ENCODE measurements at regions not wholly inside any gene's neighbourhood (a gene's known extent, or its start where the extent isn't known, plus 50 kb on each side); places are given as distances from the start of the nearest gene placed in this dataset.

DNA sequence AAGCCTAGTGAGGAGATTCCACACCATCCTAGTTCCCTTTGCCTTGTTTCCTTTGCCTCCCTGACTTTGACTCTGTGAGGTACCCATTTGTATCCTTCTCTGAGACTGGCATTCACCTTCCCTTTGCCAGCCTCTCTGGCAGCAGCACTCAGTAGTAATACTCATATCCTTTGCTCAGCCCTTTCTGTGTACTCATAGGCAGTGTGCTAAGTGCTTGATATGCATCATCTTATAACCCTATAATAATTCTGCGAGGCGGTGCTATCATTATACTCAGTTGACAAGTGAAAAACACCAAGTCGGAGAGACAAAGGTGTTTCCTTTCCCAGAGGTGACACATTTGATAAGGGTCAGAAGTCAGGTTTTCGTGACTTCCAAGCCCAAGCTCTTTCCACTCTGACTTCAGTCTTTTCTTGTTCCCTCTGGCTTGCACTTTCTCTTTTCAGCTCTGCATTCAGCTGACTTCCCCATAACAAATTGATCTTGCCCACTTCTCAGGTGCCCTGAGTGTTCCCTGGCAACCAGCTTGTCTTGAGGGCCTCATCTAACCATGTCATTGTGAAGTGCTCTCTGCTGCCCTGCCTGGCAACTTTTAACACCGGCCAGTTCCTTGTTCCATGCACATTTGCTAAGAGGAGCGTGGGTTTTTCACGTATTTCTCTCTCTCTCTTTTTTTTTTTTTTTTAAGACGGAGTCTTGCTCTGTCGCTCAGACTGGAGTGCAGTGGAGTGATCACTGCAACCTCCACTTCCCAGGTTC, 94.5 kb upstream of the UPP2 start:
- DNase-seq, result peak; percentile 5

DNA sequence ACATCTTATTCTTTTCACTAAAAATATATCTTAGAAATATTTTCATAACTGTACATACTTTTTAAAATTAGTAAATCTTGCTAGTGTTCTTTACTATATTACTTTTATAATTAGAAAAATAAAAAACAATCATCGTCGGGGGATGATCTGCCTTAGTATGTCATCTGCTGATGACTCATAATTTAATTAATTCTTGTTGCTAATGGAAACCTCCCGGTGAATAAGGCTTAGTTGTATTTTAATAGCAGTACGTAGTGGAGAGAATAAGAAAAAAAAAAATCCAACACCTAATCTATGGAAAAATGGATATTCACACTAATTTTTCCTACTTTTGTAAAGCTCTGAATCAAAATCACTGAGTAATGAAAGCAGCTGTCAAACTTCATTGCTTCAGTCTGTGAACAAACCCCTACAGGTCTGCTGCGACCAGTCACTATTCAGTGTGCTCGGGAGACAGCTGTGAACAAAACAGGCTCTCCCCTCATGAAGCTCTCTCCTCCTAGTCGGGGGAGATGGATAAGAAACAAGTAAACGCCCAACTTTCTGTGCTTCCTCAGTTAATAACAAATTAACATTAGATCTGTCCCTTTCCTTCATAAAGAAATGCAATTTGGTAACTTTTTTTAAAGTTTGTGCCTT, 97.4 kb upstream of the UPP2 start:
- no peak for DNase-seq

GRCh38 chr2:158002079-158002478, 99.6 kb upstream of the UPP2 start:
- DNase-seq, result no peak

- no peak for DNase-seq
Observed at GRCh38 chr2:157996799-157997198, 104.9 kb upstream of the UPP2 start.

DNA sequence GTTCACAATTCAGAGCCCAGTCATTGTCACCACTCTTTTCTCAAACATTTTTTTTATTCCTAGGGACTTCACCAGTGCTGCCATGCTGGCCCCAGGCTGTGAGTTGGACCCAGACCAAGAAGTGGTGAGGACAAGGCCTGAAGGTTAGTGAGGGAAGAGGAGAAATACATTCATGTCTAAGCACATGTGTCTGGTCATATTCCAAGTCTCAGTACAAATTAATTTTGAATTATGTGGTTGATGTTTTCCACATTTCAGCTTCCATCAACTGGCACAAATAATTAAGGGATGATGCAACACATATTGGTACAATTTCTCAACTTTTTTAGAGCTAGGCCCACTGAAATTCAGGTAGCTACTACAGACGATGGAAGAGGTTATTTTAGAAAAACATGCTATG, 106.6 kb upstream of the UPP2 start:
- no peak for DNase-seq

DNA sequence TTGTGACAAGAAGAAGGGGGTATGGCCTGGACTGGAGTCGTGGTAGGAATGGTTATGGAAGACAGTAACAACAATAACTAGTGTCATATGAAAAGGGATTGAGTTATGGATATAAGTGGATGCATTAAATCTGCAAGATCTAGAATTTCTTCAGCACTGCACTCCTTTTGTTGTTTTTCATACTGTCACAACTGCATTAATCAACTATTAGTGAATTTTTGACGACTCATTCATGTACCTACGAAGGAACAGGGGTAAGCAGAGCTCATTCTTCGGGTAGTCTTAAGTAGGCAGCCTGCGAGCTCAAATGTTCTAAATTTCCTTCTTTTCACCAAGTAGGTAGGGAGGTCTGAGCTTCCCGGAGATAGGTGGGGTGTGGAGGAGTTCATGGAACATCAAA, 109.7 kb upstream of the UPP2 start:
- no peak for DNase-seq

GRCh38 chr2:157990173-157990572, 111.5 kb upstream of the UPP2 start:
- no peak for DNase-seq

- DNase-seq, result no peak
Observed at GRCh38 chr2:157989227-157989626, 112.4 kb upstream of the UPP2 start.

GRCh38 chr2:157986761-157987160, 110.6 kb upstream of the ACVR1 start:
- no peak for DNase-seq

GRCh38 chr2:157984866-157985265, 108.7 kb upstream of the ACVR1 start:
- DNase-seq, result no peak

DNA sequence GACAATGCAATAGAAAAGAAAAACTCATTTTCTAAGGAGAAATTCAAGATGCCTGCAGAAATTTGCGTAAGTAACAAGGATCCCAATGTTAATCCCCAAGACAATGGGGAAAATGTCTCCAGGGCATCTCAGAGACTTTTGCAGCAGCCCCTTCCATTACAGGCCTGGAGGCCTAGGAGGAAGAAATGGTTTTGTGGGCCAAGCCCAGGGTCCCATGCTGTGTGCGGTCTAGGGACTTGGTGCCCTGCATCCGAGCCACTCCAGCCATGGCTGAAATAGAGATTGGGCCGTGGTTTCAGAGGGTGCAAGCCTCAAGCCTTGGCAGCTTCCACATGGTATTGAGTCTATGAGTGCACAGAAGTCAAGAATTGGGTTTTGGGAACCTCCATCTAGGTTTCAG, 103.9 kb upstream of the ACVR1 start:
- DNase-seq, result no peak

DNA sequence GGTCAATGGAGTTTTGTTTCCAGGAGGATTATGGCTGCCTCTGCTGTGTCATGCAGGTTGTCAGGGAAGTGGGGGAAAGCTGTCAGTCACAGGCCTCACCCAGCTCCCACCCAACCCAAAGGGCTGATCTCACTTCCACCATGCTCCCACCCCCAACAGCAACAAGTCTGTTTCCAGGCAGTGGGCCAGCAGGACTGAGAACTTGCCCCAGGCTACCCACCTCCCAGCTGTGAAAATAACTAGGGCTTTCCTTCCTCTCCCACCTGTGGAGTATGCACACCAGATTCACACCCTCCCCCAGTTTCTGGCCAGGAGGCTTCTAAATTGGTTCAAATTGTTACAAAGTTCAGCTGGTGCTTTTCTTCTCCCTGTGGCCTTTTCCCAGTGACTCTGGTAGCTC, 95.6 kb upstream of the ACVR1 start:
- no peak for DNase-seq

- DNase-seq, result no peak
Observed at GRCh38 chr2:157967856-157968255, 91.7 kb upstream of the ACVR1 start.

DNA sequence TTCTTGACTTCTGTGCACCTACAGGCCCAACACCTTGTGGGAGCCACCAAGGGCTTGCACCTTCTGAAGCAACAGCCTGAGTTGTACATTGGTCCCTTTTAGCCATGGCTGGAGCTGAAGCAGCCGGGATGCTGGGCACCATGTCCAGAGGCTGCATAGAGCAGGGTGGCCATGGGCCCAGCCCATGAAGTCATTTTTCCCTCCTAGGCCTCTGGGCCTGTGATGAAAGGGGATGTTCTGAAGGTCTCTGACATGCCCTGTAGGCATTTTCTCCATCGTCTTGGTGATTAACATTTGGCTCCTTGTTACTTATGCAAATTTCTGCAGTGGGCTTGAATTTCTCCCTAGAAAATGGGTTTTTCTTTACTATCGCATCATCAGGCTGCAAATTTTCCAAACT, 83.1 kb upstream of the ACVR1 start:
- no peak for DNase-seq

- no peak for DNase-seq
Observed at GRCh38 chr2:157957596-157957995, 81.5 kb upstream of the ACVR1 start.

DNA sequence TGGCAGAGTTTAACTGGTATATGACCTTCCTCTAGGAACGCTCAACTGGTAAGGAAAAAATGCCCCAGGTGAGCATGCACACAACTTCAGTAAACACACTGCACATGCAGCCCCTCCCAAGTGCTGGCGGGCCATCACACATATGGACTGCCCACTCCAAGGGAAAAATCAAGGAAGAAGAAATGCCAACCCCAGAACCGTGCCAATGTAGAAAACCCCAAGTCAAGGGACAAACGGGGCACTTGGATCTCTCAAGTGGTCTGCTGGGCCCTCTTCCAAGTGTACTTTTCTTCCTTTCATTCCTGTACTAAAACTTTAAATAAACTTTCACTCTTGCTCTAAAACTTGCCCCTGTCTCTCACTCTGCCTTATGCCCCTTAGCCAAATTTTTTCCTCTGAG, 76.4 kb upstream of the ACVR1 start:
- no peak for DNase-seq

GRCh38 chr2:157948856-157949255, 72.7 kb upstream of the ACVR1 start:
- no peak for DNase-seq

DNA sequence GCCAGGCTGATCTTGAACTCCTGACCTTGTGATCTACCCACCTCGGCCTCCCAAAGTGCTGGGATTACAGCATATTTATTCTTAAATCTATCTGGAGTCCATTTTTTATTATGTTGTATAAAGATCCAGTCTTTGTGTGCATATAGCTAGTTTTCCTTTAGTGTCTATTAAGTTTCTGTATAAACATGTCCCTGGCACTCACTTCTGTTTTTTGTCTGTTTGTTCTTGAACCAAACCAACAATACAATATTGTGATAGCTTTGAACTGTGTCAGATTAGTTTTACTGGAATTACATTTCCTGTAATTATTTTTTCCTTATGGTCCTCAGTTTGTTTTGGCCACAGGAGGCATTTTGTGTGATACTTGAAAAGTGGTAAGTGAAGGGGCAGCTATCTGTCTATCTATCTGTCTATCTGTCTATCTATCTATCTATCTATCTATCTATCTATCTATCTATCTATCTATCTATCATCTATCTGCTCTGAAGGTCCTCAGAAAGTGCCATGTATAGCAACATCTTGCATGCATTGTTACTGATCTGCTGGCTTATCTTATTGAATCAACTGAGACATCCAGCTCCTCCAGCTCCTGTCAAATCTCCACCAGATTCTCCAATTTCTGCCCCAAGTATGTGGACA, 70.9 kb upstream of the ACVR1 start:
- DNase-seq, result no peak

- DNase-seq, result no peak
Observed at GRCh38 chr2:157940024-157940423, 63.9 kb upstream of the ACVR1 start.

DNA sequence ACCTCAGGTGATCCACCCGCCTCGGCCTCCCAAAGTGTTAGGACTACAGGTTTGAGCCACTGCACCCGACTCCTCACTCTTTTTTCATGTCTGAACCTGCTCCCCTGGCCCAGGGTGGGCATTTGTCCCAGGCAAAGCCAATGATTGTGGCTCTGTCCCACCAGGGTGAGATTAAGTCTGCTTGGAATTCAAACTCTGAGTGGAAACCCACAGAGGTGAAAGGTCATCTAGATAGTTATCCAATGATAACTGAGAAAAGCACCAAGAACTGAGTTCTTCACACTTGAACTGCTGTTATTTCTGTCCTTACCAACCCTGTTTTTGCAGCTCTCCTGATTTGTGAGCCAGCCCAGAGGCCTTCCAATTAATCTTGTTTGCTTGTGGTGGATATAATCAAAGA, 62.4 kb upstream of the ACVR1 start:
- no peak for DNase-seq

GRCh38 chr2:157936406-157936805, 60.3 kb upstream of the ACVR1 start:
- DNase-seq, result no peak

- DNase-seq, result no peak
Observed at GRCh38 chr2:157935378-157935906, 59.3 kb upstream of the ACVR1 start.

DNA sequence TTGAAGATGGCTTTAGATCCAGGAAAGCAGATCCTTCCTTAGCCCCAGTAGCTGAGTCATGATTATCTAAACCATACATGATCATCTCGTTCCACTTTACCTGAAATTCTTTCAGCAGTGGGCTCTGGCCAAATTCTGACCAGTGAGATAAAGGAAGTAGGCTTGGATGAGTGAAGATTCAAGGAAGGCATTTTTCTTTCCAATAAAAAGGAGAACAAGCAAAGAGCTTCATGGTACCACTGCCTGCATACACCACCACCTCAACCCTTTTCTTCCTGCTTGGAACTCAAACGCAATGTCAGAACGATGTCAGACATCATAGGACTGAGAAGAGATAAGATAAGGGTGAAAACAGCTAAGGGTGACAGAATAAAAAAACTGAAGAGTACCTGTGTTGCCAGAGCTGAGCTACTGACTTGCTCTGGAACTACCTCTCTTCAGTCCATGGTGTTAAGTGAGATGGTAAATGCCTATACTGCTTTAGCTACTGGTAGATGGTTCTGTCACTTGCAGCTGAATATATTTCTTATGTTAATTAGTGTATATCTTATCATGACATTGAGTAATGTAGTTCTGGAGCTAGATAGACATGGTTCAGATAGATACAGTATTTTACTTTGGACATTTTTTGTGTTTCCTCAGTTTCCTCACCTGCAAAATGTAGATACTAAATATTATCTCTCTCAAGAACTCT, 58.7 kb upstream of the ACVR1 start:
- DNase-seq, result no peak

Data from CD4-positive, alpha-beta T cell treated with Interleukin-21 for 1 hour (primary cell).